Activated naive CD8-positive, alpha-beta T cell (primary cell): ENCODE measurements at regions not wholly inside any gene's neighbourhood (a gene's known extent, or its start where the extent isn't known, plus 50 kb on each side); places are given as distances from the start of the nearest gene placed in this dataset.

Experiments used
- H3K27ac Mint-ChIP-seq: one replicate; pipeline ENCODE4 v1.8.0; 2021; ENCODE audit warnings: mixed read lengths
- H3K27me3 Mint-ChIP-seq: one replicate; pipeline ENCODE4 v1.8.0; 2021; ENCODE audit warnings: mixed read lengths
- H3K36me3 Mint-ChIP-seq: one replicate; pipeline ENCODE4 v1.8.0; 2021; ENCODE audit warnings: mixed read lengths
- H3K4me1 Mint-ChIP-seq: one replicate; pipeline ENCODE4 v1.8.0; 2021; ENCODE audit warnings: low read depth, mixed read lengths
- H3K4me3 Mint-ChIP-seq: one replicate; pipeline ENCODE4 v1.8.0; 2021; ENCODE audit warnings: mild to moderate bottlenecking, mixed read lengths
- H3K9me3 Mint-ChIP-seq: one replicate; pipeline ENCODE4 v1.8.0; 2021; ENCODE audit warnings: low read depth, mixed read lengths

DNA sequence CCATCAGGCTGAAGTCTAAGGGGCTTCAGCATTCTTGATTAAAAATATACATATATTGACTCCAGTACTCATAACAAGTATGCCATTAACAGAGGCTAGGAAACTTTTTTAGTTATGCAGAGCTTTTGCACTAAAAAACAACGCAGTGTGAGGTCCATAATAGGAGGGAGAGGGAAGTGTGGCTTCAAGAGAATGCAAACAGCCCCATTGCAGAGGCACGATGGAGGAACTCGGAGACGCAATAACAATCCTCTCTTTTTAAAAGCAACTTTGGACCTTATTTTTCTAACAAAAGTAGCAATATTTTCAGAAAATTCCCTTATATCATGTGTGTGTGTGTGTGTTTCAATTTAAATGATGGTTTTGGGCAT, 150.0 kb upstream of the PTCH1 start:
- Mint-ChIP-seq H3K4me3 (no peak overlapping the region), H3K9me3 (no peaks in the 10 kb centered on the region), H3K27me3 (peaks cover 1% of the 10 kb centered on the region), H3K4me1 (no peaks in the 10 kb centered on the region), H3K27ac (no peak overlapping the region), H3K36me3 (peaks cover 3% of the 10 kb centered on the region)

DNA sequence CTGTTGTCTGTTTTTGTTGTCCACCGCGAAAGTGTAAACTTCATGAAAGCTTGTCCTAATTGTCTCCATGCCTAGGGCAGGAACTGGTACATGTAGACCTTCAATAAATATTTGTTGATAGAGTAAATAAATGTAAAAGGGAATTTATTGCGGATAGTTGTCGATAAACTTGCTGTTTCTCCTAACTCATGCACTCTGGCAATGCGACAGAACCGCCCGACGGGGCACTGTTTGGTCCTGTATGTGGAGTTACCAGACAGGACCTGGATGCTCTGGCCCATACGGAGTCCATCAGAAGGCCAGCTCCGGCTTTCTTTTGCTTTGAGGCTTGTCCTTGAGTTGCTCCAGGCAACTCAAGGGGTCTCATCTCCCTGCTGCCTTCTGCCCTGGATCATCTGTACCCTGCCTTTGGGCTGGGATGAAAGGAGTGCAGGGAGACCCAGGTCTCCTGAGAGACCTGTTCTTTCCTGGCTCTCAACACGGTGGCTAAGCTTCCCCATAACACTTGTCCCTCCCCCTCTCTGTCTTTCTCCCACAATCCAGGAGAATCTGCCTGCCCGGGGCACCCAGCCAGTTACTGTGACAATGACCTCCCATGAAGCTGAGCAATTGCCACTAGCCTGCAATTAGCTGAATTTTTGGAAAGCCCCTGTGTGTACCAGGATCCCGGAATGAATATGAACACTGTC, 149.5 kb upstream of the PTCH1 start:
- Mint-ChIP-seq H3K36me3 (peaks cover 3% of the 10 kb centered on the region), H3K4me1 (no peaks in the 10 kb centered on the region), H3K27me3 (peaks cover 1% of the 10 kb centered on the region), H3K9me3 (no peaks in the 10 kb centered on the region), H3K4me3 (no peak overlapping the region), H3K27ac (no peak overlapping the region)

DNA sequence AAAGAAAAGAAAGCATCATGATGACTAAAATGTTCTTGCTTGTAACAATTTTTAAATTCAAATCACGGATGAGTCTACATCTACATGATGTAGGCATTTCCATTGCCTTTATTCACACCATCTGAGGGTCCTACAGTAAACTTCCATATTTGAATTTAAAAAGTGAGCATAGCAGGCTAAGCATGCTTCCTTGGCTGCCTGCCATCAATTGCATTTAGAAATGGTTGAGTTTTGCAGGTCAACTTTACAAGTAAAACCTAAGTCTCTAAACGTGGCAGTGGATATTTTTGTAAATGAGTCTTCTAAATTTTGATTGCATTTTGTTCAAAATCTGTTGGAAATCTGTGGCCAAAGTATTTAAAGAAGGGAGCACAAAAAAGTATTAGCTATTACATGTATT, 136.5 kb upstream of the PTCH1 start:
- peaks cover 1% of the 10 kb centered on the region for H3K4me1 Mint-ChIP-seq
- peaks cover 2% of the 10 kb centered on the region for H3K9me3 Mint-ChIP-seq
- no peaks in the 10 kb centered on the region for H3K27me3 Mint-ChIP-seq
- no peak overlapping the region for H3K27ac Mint-ChIP-seq
- H3K4me3 Mint-ChIP-seq = no peak overlapping the region
- peaks cover 2% of the 10 kb centered on the region for H3K36me3 Mint-ChIP-seq

DNA sequence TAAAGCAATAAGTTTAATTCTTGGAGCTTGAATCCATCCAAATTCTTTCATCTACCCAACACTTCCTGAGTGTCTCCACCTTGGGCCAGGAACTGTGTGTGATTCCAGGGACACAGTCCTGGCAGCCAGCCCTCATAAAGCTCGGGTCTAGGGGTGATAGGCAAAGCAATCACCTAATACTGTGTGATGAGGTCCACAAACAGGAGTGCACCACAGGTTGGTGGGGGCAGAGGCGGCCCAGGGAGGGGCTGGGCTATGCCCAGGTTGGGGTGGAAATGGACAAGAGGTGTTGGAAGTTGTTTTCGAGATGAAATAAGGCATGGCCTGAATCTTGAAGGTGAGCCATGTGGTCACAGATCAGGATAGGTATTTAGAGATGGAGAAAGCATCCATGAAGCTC, 133.9 kb upstream of the PTCH1 start:
- no peak overlapping the region for H3K4me3 Mint-ChIP-seq
- no peaks in the 10 kb centered on the region for H3K27me3 Mint-ChIP-seq
- H3K9me3 Mint-ChIP-seq = no peaks in the 10 kb centered on the region
- peaks cover 1% of the 10 kb centered on the region for H3K4me1 Mint-ChIP-seq
- H3K36me3 Mint-ChIP-seq = peaks cover 2% of the 10 kb centered on the region
- no peak overlapping the region for H3K27ac Mint-ChIP-seq

DNA sequence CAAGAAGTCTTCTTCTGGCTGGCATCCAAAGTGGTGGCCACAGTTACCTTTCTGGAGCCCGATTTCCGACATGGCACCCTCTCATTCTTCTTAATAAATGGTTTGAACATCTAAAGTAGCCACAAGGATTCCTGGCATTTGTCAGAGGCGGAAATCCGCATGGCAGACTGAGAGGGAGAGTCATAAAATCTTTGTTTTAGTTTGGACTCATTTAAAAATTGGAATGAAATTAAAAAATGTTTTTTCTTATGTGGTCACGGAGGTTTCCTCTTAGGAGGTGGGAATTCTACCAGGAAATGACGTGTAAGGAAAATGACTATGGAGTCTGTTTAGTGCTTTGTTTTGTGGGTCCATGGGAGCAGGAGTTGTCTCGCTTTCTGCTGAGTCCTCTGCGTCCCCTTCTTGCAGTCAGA, 133.0 kb upstream of the PTCH1 start:
- no peak overlapping the region for H3K27ac Mint-ChIP-seq
- H3K9me3 Mint-ChIP-seq = no peaks in the 10 kb centered on the region
- no peaks in the 10 kb centered on the region for H3K27me3 Mint-ChIP-seq
- H3K36me3 Mint-ChIP-seq = peaks cover 2% of the 10 kb centered on the region
- H3K4me1 Mint-ChIP-seq = peaks cover 1% of the 10 kb centered on the region
- H3K4me3 Mint-ChIP-seq = no peak overlapping the region

DNA sequence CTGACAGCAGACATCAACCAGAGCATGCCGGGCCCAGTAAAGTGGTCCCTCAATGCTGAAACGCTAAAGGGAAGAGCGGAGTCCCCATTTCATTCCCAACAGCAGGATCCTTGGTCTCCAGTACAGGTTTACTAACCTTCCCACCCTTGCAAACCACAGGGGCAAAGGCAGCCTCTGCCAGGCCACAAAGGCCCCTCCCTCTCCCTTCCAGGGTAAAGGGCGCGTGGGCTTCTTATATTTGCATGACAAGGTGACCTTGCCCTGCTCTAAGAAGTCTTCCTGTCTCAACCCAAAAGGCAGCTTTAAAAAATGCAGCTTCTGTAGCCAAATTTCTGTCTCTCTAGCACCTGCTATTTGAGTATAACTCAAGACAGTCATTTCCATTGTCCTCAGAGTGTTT, 131.5 kb upstream of the PTCH1 start:
- H3K4me3 Mint-ChIP-seq = no peak overlapping the region
- H3K27ac Mint-ChIP-seq = no peak overlapping the region
- H3K4me1 Mint-ChIP-seq = peaks cover 1% of the 10 kb centered on the region
- H3K9me3 Mint-ChIP-seq = no peaks in the 10 kb centered on the region
- no peaks in the 10 kb centered on the region for H3K27me3 Mint-ChIP-seq
- H3K36me3 Mint-ChIP-seq = no peaks in the 10 kb centered on the region

DNA sequence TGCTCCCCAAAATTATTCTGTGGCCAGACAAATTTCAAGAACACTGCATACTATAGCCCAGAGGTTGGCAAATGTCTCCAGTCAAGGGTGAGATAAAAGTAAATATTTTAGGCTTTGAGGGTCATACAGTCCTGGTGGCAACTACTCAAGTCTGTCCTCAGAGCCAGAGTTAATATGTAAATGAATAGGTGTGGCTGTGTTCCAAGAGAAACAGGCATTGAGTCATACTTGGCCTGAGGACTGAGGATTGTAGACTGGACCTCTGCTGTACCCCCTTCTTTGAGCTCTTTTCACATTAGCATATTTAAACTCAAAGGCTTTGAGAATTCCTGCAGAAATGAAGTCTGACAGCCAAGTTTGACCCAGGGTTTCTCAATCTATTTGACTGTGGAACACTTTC, 129.2 kb upstream of the PTCH1 start:
- no peak overlapping the region for H3K4me3 Mint-ChIP-seq
- H3K27ac Mint-ChIP-seq = no peak overlapping the region
- H3K27me3 Mint-ChIP-seq = no peaks in the 10 kb centered on the region
- H3K4me1 Mint-ChIP-seq = peaks cover 1% of the 10 kb centered on the region
- H3K36me3 Mint-ChIP-seq = no peaks in the 10 kb centered on the region
- no peaks in the 10 kb centered on the region for H3K9me3 Mint-ChIP-seq

DNA sequence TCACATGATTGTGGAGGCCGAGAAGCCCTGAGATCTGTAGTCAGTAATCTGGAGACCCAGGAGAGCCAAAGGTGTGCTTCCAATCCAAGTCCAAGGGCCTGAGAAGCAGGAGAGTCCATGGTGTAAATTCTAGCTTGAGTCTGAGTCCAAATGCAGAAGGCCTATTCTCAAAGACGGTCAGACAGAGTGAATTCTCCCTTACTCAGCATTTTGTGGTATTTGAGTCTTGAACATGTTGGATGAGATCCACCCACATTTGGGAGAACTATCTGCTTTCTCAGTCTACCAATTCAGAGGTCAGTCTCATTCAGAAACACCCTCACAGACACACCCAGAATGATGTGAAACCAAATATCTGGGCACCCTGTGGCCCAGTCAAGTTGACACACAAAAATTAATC, 128.8 kb upstream of the PTCH1 start:
- Mint-ChIP-seq H3K9me3 (no peaks in the 10 kb centered on the region), H3K27ac (no peak overlapping the region), H3K27me3 (no peaks in the 10 kb centered on the region), H3K4me3 (no peak overlapping the region), H3K4me1 (peaks cover 1% of the 10 kb centered on the region), H3K36me3 (no peaks in the 10 kb centered on the region)

DNA sequence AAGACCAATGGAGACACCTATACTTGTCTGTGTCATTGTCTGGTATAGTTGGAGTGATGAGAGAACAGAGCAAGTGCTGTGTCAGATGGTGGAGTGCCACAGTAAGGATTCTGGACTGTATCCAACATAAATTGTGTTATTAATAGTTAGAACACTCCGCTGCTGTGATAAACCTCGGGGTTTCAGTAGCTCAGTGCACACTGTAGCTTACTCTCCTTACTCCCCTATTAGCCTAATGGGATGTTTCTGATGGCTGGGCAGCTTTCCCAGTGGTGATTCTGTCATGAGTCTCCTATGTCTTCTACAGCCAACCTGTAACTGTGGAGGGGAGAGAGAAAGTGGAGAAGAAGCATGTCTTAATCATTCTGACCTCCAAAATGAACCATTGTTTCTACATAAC, 127.6 kb upstream of the PTCH1 start:
- Mint-ChIP-seq H3K9me3 (no peaks in the 10 kb centered on the region), H3K4me1 (no peaks in the 10 kb centered on the region), H3K27ac (no peak overlapping the region), H3K4me3 (no peak overlapping the region), H3K27me3 (no peaks in the 10 kb centered on the region), H3K36me3 (no peaks in the 10 kb centered on the region)

DNA sequence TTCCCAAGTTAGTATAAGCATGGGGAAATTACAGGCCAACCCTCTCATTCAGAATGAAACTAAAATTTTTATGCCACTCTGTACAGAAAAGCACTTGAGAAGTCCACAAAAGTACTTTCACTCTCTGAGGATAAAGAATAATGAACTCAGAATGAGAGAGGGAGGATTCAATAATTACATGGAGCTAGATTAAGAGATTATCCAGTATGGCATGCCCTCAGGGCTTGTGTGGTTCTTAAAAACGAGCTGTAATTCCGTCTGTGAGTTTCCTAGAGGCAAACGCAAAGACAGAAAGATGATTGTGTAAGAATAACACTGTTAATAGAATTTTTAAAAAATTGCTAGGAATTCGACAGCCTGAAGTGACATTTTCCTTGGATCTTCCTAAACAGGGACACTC, 126.8 kb upstream of the PTCH1 start:
- no peaks in the 10 kb centered on the region for H3K27me3 Mint-ChIP-seq
- no peak overlapping the region for H3K27ac Mint-ChIP-seq
- no peaks in the 10 kb centered on the region for H3K4me1 Mint-ChIP-seq
- no peaks in the 10 kb centered on the region for H3K9me3 Mint-ChIP-seq
- H3K36me3 Mint-ChIP-seq = no peaks in the 10 kb centered on the region
- no peak overlapping the region for H3K4me3 Mint-ChIP-seq

DNA sequence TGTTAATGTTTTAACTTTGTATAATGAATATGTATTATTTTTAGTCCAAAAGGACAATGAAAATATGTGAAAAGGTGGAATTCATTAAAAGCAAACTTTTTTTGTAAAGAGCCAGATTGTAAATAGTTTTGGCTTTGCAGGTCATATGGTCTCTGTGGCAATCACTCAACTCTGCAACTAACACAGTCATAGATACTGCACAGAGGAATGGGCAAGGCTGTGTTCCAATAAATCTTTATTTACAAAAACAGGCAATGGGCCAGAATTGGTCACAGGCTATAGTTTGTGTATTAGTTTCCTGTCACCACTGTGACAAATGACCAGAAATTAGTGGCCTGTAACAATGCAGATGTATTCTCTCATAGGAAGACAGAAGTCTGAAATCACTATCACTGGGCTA, 125.4 kb upstream of the PTCH1 start:
- H3K4me3 Mint-ChIP-seq = no peak overlapping the region
- H3K36me3 Mint-ChIP-seq = no peaks in the 10 kb centered on the region
- no peaks in the 10 kb centered on the region for H3K4me1 Mint-ChIP-seq
- H3K9me3 Mint-ChIP-seq = no peaks in the 10 kb centered on the region
- H3K27me3 Mint-ChIP-seq = no peaks in the 10 kb centered on the region
- no peak overlapping the region for H3K27ac Mint-ChIP-seq

DNA sequence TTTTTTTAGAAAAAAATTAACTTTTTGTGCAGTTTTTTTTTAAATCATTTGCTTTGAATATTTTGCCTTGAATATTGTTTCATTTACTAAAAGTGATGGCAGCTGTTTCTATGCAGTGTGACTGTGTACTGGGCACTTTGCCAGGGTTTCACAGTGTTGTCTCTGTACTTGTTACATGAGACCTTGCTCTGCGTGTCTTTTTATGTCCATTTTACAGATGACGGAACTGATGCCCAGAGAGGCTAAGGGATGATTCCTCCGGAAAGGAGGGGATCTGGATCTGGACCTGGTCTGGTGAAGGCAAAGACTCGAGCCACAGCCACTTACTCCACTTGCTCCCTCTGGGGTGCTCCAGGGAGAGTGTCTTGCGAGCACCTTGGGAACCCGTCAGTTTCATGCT, 124.8 kb upstream of the PTCH1 start:
- no peaks in the 10 kb centered on the region for H3K9me3 Mint-ChIP-seq
- H3K4me3 Mint-ChIP-seq = no peak overlapping the region
- H3K4me1 Mint-ChIP-seq = no peaks in the 10 kb centered on the region
- H3K27ac Mint-ChIP-seq = no peak overlapping the region
- H3K36me3 Mint-ChIP-seq = no peaks in the 10 kb centered on the region
- H3K27me3 Mint-ChIP-seq = no peaks in the 10 kb centered on the region

DNA sequence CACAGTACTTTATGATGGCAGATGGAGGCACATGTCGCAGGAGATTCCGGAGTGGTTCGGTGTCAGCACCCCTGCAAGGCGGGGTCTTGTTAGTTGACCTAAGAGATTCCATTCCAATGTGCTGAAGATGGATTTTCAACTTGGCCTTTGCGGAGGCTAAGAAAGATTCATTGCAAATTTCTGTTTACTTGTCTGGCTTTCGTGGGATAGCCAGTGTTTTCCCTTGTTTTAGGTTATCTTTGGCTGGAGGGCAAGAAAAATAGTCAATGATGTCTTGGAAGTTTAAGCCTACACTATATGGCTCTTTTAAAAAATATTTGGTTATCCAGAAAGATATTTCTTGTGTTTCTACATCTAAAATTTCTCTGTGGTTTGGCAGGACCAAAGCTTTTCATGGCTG, 123.6 kb upstream of the PTCH1 start:
- Mint-ChIP-seq H3K27me3 (no peaks in the 10 kb centered on the region), H3K4me3 (no peak overlapping the region), H3K4me1 (no peaks in the 10 kb centered on the region), H3K27ac (no peak overlapping the region), H3K36me3 (no peaks in the 10 kb centered on the region), H3K9me3 (no peaks in the 10 kb centered on the region)

DNA sequence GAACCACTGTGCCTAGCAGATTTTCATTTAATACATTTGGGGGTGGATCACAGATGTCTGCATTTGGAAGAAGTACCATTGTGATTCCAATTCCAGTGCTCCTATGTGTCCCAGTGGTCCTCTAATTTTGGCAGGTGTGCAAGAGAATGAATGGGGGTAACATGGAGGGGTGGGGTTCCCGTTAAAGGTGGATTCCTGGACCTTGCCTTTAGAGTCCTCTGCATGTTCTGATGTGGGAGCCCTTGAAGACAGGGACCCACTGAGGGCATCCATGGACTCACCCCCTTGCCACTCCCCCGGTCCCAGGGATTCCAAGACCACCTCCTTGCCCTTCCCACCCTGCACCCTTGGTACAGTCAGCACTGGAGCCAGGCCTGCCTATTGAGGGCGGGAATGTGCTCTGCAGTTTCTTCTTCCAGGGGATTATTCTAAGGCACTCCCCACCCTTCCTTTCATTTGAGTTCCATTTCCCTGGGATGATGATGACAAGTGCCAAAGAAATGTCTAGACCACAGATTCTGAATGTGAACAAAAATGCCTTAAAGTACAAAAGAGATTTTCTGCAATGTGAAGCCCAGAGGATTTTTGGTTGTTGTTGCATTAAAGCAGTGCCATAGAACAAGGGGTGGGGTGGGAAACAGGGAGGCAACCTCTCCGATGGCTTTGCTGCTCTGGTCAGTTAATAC, 119.4 kb upstream of the PTCH1 start:
- no peaks in the 10 kb centered on the region for H3K9me3 Mint-ChIP-seq
- no peaks in the 10 kb centered on the region for H3K4me1 Mint-ChIP-seq
- no peak overlapping the region for H3K27ac Mint-ChIP-seq

DNA sequence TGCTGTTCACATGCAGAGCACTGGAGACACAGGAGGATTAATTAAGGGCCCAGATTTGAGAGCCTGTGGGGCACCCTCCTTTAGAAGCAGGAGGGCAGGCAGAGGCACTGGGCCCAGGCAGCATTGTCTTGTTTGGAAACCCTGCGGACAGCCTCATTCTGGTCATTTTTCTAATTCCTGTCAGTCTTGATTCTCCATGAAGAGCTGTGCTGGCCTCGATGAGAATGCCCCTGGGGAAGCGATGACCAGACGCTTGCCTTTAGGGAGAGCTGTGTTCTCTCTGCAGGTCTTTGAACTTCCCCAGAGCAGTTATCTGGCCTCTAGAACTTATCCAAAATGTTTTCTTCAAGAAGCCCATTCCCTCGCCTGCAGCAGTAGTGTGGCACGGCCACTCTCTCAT, 117.8 kb upstream of the PTCH1 start:
- no peaks in the 10 kb centered on the region for H3K4me1 Mint-ChIP-seq
- H3K36me3 Mint-ChIP-seq = no peaks in the 10 kb centered on the region
- no peak overlapping the region for H3K4me3 Mint-ChIP-seq
- no peaks in the 10 kb centered on the region for H3K27me3 Mint-ChIP-seq
- H3K9me3 Mint-ChIP-seq = no peaks in the 10 kb centered on the region
- H3K27ac Mint-ChIP-seq = no peak overlapping the region

More for the DNA sequence above, 119.4 kb upstream of the PTCH1 start:
- H3K27me3 Mint-ChIP-seq = no peaks in the 10 kb centered on the region
- no peaks in the 10 kb centered on the region for H3K36me3 Mint-ChIP-seq
- H3K4me3 Mint-ChIP-seq = no peak overlapping the region

DNA sequence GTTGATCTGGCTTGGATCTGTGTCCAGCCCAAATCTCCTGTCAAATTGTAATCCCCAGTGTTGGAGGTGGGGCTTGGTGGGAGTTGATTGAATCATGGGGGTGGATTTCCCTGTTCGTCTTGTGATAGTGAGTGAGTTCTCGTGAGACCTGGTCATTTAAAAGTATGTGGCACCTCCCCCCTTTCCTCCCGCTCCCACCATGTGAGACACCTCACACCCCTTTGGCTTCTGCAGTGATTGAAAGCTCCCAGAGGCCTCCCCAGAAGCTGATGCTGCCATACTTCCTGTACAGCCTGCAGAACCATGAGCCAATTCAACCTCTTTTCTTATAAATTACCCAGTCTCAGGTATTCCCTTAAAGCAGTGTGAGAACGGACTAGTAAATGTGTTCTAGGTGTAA, 117.3 kb upstream of the PTCH1 start:
- no peak overlapping the region for H3K4me3 Mint-ChIP-seq
- no peaks in the 10 kb centered on the region for H3K36me3 Mint-ChIP-seq
- H3K9me3 Mint-ChIP-seq = no peaks in the 10 kb centered on the region
- H3K27me3 Mint-ChIP-seq = no peaks in the 10 kb centered on the region
- H3K27ac Mint-ChIP-seq = no peak overlapping the region
- no peaks in the 10 kb centered on the region for H3K4me1 Mint-ChIP-seq
